Skeletal muscle cell (primary cell): ENCODE measurements at regions not wholly inside any gene's neighbourhood (a gene's known extent, or its start where the extent isn't known, plus 50 kb on each side); places are given as distances from the start of the nearest gene placed in this dataset.

Experiments
- DNase-seq: peaks from one replicate; pipeline ENCODE4 v3.0.0-alpha.2; 2010; ENCODE audit warnings: low read depth
- H3K4me3 ChIP-seq: 2 replicates; pipeline ENCODE4 v1.5.1; 2011; ENCODE audit warnings: low read depth, mild to moderate bottlenecking, control low read depth, low read length, moderate library complexity

- DNase-seq: no peak
- no peak overlapping the region for H3K4me3 ChIP-seq
These were observed 73.0 kb upstream of the FRMD4B start for GRCh38 chr3:69458803-69459365.

GRCh38 chr3:69456631-69457030 lies 70.7 kb upstream of the FRMD4B start:
- H3K4me3 ChIP-seq: no peak overlapping the region
- no peak for DNase-seq

GRCh38 chr3:69454204-69454787 lies 68.4 kb upstream of the FRMD4B start:
- H3K4me3 ChIP-seq: no peak overlapping the region
- no peak for DNase-seq

GRCh38 chr3:69452295-69452694 lies 66.4 kb upstream of the FRMD4B start:
- no peak for DNase-seq
- H3K4me3 ChIP-seq: no peak overlapping the region

- no peak for DNase-seq
- no peak overlapping the region for H3K4me3 ChIP-seq
These were observed 65.7 kb upstream of the FRMD4B start for GRCh38 chr3:69451594-69451993.

- no peak overlapping the region for H3K4me3 ChIP-seq
- no peak for DNase-seq
These were observed 63.0 kb upstream of the FRMD4B start for GRCh38 chr3:69448877-69449276.

GRCh38 chr3:69446402-69447072 lies 60.6 kb upstream of the FRMD4B start:
- no peak for DNase-seq
- no peak overlapping the region for H3K4me3 ChIP-seq

GRCh38 chr3:69445498-69445897 lies 59.6 kb upstream of the FRMD4B start:
- no peak for DNase-seq
- no peak overlapping the region for H3K4me3 ChIP-seq

- no peak for DNase-seq
- peak overlapping the region; percentile 32 for H3K4me3 ChIP-seq
These were observed 59.1 kb upstream of the FRMD4B start for GRCh38 chr3:69445024-69445423.

- no peak overlapping the region for H3K4me3 ChIP-seq
- no peak for DNase-seq
These were observed 57.6 kb upstream of the FRMD4B start for GRCh38 chr3:69443457-69443920.

- no peak overlapping the region for H3K4me3 ChIP-seq
- DNase-seq: no peak
These were observed 57.0 kb upstream of the FRMD4B start for GRCh38 chr3:69442771-69443311.

- DNase-seq: no peak
- H3K4me3 ChIP-seq: no peak overlapping the region
These were observed 55.8 kb upstream of the FRMD4B start for GRCh38 chr3:69441732-69442131.

- no peak for DNase-seq
These were observed 55.2 kb upstream of the FRMD4B start for GRCh38 chr3:69441040-69441439.

GRCh38 chr3:69439643-69440270 lies 53.9 kb upstream of the FRMD4B start:
- DNase-seq: no peak

More at GRCh38 chr3:69441040-69441439, 55.2 kb upstream of the FRMD4B start:
- no peak overlapping the region for H3K4me3 ChIP-seq

GRCh38 chr3:69438476-69438875 lies 52.6 kb upstream of the FRMD4B start:
- no peak for DNase-seq

More at GRCh38 chr3:69439643-69440270, 53.9 kb upstream of the FRMD4B start:
- H3K4me3 ChIP-seq: no peak overlapping the region

GRCh38 chr3:69435274-69436265 lies 49.7 kb upstream of the FRMD4B start:
- no peak overlapping the region for H3K4me3 ChIP-seq
- no peak for DNase-seq

More at GRCh38 chr3:69438476-69438875, 52.6 kb upstream of the FRMD4B start:
- no peak overlapping the region for H3K4me3 ChIP-seq
